OCI-LY3 (cell line): ENCODE measurements at regions not wholly inside any gene's neighbourhood (a gene's known extent, or its start where the extent isn't known, plus 50 kb on each side); places are given as distances from the start of the nearest gene placed in this dataset.

Experiments
- EZH2phosphoT487 ChIP-seq: fragments of 200-600 bp; shearing (Covaris generic); IDR thresholded peaks from 2 replicates; pipeline ENCODE4 v1.6.1; 2018; ENCODE audit warnings: antibody characterized with exemption, mixed run types, low read depth
- TF ChIP-seq, protein P1 (sequence below): fragments of 200-600, 300-600 bp; sonication (generic); IDR thresholded peaks from 2 replicates; pipeline ENCODE4 v1.5.1; 2014; ENCODE audit warnings: antibody characterized with exemption, low read length, low read depth

DNA sequence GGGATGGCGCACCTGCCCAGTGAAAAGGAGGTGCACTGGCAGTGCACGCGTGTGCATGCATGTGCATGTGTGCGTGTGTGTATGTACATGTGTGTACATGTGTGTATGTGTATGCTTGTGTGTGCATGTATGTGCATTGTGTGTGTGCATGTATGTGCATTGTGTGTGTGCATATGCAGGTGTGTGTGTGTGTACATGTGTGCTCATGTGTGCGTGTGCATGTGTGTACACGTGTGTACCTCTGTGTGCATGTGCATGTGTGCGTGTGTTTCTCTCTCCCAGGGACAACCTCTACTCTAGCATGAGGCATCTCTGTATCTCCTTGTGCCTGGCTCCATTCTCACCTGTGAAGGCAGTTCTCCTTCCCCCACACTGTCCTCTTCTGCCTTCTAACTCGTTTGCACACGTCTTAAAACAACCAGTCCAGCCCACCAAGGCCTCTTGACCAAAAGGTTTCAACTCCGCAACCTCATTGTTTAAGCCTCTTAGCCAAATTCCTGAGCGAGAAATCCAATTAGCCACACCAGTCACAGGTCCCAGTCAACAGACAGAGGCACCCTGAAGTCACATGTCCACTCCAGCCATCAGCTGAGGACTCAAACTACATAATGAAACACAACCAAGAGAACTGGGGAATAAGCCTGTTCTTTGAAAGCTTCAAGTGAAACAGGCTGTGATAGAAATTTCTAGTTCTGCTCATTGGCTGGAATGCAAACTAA lies 103.5 kb upstream of the PTPRT start:
- TF ChIP-seq, protein P1, sequence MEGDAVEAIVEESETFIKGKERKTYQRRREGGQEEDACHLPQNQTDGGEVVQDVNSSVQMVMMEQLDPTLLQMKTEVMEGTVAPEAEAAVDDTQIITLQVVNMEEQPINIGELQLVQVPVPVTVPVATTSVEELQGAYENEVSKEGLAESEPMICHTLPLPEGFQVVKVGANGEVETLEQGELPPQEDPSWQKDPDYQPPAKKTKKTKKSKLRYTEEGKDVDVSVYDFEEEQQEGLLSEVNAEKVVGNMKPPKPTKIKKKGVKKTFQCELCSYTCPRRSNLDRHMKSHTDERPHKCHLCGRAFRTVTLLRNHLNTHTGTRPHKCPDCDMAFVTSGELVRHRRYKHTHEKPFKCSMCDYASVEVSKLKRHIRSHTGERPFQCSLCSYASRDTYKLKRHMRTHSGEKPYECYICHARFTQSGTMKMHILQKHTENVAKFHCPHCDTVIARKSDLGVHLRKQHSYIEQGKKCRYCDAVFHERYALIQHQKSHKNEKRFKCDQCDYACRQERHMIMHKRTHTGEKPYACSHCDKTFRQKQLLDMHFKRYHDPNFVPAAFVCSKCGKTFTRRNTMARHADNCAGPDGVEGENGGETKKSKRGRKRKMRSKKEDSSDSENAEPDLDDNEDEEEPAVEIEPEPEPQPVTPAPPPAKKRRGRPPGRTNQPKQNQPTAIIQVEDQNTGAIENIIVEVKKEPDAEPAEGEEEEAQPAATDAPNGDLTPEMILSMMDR: no peak
- TF ChIP-seq EZH2phosphoT487: no peak
